Epithelial cell of esophagus (primary cell): ENCODE measurements at regions not wholly inside any gene's neighbourhood (a gene's known extent, or its start where the extent isn't known, plus 50 kb on each side); places are given as distances from the start of the nearest gene placed in this dataset.

ENCODE experiments used
- DNase-seq: peaks from one replicate; pipeline ENCODE4 v3.0.0; 2010; ENCODE audit warnings: low read depth
- H3K4me3 ChIP-seq: 2 replicates; pipeline ENCODE4 v1.5.1; 2011; ENCODE audit warnings: mild to moderate bottlenecking, low read length, control low read depth
- CTCF ChIP-seq: IDR thresholded peaks from 2 replicates; pipeline ENCODE4 v1.5.1; 2011; ENCODE audit warnings: low read depth, mild to moderate bottlenecking, low read length, control low read depth, inconsistent platforms; ENCODE audit not compliant: insufficient read depth; ENCODE audit errors: missing control alignments

GRCh38 chr4:153970169-153970568 is 181.3 kb upstream of the SFRP2 start:
- TF ChIP-seq CTCF, result no peak
- no peak for DNase-seq

GRCh38 chr4:153969542-153969941 is 180.7 kb upstream of the SFRP2 start:
- no peak for TF ChIP-seq CTCF
- no peak for DNase-seq

More at GRCh38 chr4:153970169-153970568, 181.3 kb upstream of the SFRP2 start:
- no peak overlapping the region for H3K4me3 ChIP-seq

GRCh38 chr4:153966641-153967040 is 177.8 kb upstream of the SFRP2 start:
- no peak for TF ChIP-seq CTCF

More at GRCh38 chr4:153969542-153969941, 180.7 kb upstream of the SFRP2 start:
- H3K4me3 ChIP-seq, result no peak overlapping the region

GRCh38 chr4:153963216-153963615 is 174.3 kb upstream of the SFRP2 start:
- no peak overlapping the region for H3K4me3 ChIP-seq
- no peak for DNase-seq
- TF ChIP-seq CTCF, result no peak

More at GRCh38 chr4:153966641-153967040, 177.8 kb upstream of the SFRP2 start:
- no peak for DNase-seq
- no peak overlapping the region for H3K4me3 ChIP-seq

- no peak for TF ChIP-seq CTCF
- no peak overlapping the region for H3K4me3 ChIP-seq
- no peak for DNase-seq
Measured at GRCh38 chr4:153962311-153963039, 173.6 kb upstream of the SFRP2 start.

GRCh38 chr4:153955327-153955726 is 166.4 kb upstream of the SFRP2 start:
- DNase-seq, result no peak
- TF ChIP-seq CTCF, result no peak

GRCh38 chr4:153954654-153955053 is 165.8 kb upstream of the SFRP2 start:
- no peak for TF ChIP-seq CTCF
- DNase-seq, result no peak
- H3K4me3 ChIP-seq, result no peak overlapping the region

More at GRCh38 chr4:153955327-153955726, 166.4 kb upstream of the SFRP2 start:
- no peak overlapping the region for H3K4me3 ChIP-seq
